Ascending aorta (tissue), 2 donors: ENCODE measurements at regions not wholly inside any gene's neighbourhood (a gene's known extent, or its start where the extent isn't known, plus 50 kb on each side); places are given as distances from the start of the nearest gene placed in this dataset.

Source experiments
- DNase-seq, 2 donors: peaks; one replicate each; pipeline ENCODE4 v3.0.0-alpha.2; 2019; ENCODE audit warnings: low spot score in 2 of 2
- H3K27ac ChIP-seq, 2 donors: fragments of 200-600 bp; sonication (generic); one replicate each; pipeline ENCODE4 v1.5.1; 2016 to 2017; ENCODE audit warnings: mild to moderate bottlenecking in 1 of 2
- H3K27me3 ChIP-seq: fragments of 200-600 bp; sonication (generic); one replicate; pipeline ENCODE4 v1.5.1; 2017
- H3K36me3 ChIP-seq, 2 donors: fragments of 200-600 bp; sonication (generic); one replicate each; pipeline ENCODE4 v1.5.1; 2016
- H3K4me1 ChIP-seq, 2 donors: fragments of 200-600 bp; sonication (generic); one replicate each; pipeline ENCODE4 v1.5.1; 2016 to 2017; ENCODE audit warnings: mild to moderate bottlenecking in 1 of 2
- H3K4me3 ChIP-seq, 2 donors: fragments of 200-600 bp; sonication (generic); one replicate each; pipeline ENCODE4 v1.5.1; 2016 to 2017; ENCODE audit warnings: mild to moderate bottlenecking in 1 of 2
- H3K9me3 ChIP-seq, 2 donors: fragments of 200-600 bp; sonication (generic); one replicate each; pipeline ENCODE4 v1.5.1; 2016
- intact Hi-C: fragments of 100-400 bp; cut with DNase I; formaldehyde crosslinking; loops from one replicate; pipeline ENCODE4 v1.15.1; 2023
- TF ChIP-seq, protein P1 (sequence below), 3 experiments: fragments of 200-600 bp in 2 of 3; fragments of 450-650 bp in 1 of 3; sonication (generic) in 2 of 3; IDR thresholded peaks; one replicate each; pipeline ENCODE4 v1.5.1; 2016 to 2019; ENCODE audit warnings: antibody characterized with exemption in 3 of 3, mild to moderate bottlenecking in 1 of 3, moderate library complexity in 1 of 3

- TF ChIP-seq, protein P1, sequence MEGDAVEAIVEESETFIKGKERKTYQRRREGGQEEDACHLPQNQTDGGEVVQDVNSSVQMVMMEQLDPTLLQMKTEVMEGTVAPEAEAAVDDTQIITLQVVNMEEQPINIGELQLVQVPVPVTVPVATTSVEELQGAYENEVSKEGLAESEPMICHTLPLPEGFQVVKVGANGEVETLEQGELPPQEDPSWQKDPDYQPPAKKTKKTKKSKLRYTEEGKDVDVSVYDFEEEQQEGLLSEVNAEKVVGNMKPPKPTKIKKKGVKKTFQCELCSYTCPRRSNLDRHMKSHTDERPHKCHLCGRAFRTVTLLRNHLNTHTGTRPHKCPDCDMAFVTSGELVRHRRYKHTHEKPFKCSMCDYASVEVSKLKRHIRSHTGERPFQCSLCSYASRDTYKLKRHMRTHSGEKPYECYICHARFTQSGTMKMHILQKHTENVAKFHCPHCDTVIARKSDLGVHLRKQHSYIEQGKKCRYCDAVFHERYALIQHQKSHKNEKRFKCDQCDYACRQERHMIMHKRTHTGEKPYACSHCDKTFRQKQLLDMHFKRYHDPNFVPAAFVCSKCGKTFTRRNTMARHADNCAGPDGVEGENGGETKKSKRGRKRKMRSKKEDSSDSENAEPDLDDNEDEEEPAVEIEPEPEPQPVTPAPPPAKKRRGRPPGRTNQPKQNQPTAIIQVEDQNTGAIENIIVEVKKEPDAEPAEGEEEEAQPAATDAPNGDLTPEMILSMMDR (IDR thresholded peaks at IDR 0.05) = no peak
- no peak overlapping the region for H3K27ac ChIP-seq
- H3K36me3 ChIP-seq = no peaks in the 10 kb centered on the region
- no peaks in the 10 kb centered on the region for H3K9me3 ChIP-seq
- no peaks in the 10 kb centered on the region for H3K4me1 ChIP-seq
- intact Hi-C loops = no loop called here
- DNase-seq = no peak
- no peaks in the 10 kb centered on the region for H3K27me3 ChIP-seq
- H3K4me3 ChIP-seq = no peak overlapping the region
Observed at GRCh38 chr2:147373800-147374422, 470.9 kb upstream of the ACVR2A start.

GRCh38 chr2:147368306-147368705 is 476.5 kb upstream of the ACVR2A start:
- intact Hi-C loops = no loop called here
- H3K9me3 ChIP-seq = no peaks in the 10 kb centered on the region
- no peak for DNase-seq
- H3K27ac ChIP-seq = no peak overlapping the region
- no peaks in the 10 kb centered on the region for H3K4me1 ChIP-seq
- no peaks in the 10 kb centered on the region for H3K36me3 ChIP-seq
- H3K4me3 ChIP-seq = no peak overlapping the region
- H3K27me3 ChIP-seq = no peaks in the 10 kb centered on the region
- TF ChIP-seq, protein P1 (IDR thresholded peaks at IDR 0.05) = no peak

DNA sequence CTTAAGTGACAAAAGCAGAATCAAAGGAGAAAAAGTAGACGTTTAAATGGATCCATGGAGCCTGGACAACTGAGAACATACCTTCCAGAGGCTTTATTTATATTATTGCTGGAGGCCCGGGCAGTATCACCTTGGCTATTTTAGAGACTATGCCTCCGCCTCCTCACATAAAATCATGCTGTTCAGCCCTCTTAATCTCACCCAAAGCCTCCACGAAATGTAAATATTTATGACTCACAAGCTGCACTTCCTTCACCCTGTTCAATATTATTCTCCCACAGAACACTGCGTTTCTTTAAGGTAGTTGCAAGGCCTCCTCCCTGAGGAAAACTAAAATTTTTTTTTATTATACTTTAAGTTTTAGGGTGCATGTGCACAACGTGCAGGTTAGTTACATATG is 478.6 kb upstream of the ACVR2A start:
- Histone ChIP-seq H3K9me3 (no peaks in the 10 kb centered on the region), H3K27me3 (no peaks in the 10 kb centered on the region), H3K36me3 (no peaks in the 10 kb centered on the region), H3K4me1 (no peaks in the 10 kb centered on the region), H3K27ac (no peak overlapping the region), H3K4me3 (no peak overlapping the region)
- DNase-seq = no peak
- intact Hi-C loops = no loop called here
- TF ChIP-seq, protein P1 (IDR thresholded peaks at IDR 0.05) = no peak

DNA sequence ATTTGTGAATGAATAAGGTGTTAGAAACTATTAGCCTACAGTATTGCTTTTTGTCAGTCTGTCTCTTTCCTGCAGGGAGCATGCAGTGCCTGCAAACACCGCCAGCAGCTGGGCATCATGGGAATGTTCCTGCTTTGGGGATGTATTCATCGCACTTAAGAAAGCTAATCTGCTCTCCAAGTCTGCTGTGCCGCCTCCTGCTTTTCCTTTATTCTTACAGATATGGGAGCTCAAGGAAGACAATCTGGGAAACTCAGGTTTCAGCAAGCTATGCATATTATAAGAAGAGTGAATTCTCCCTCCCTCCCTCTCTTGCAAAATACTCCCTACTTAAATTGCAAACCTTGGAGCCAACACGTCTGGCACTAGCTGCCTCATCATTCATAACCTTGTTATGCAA is 479.2 kb upstream of the ACVR2A start:
- H3K9me3 ChIP-seq = no peaks in the 10 kb centered on the region
- no peaks in the 10 kb centered on the region for H3K36me3 ChIP-seq
- no peak overlapping the region for H3K4me3 ChIP-seq
- DNase-seq = no peak
- TF ChIP-seq, protein P1 (IDR thresholded peaks at IDR 0.05) = no peak
- intact Hi-C loops = no loop called here
- no peaks in the 10 kb centered on the region for H3K27me3 ChIP-seq
- no peaks in the 10 kb centered on the region for H3K4me1 ChIP-seq
- no peak overlapping the region for H3K27ac ChIP-seq

DNA sequence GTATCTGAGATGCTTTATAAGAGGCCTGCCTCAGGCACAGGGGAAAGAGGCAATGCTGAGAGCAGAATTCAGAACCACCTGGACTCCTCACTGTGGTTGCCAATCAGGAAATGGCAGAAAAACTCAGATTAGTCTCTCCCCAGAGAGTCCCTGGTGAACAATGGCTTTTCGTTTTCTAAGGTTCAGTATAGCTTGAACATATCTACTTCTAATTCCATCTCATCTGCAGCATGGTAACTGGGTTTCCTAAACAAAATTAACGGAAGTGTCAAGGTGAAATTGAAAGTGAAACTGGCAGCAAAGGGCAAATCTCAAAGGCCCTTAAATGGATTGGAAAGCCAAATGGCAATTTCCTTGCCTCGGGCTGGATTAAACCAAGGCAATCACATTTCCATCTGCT is 480.2 kb upstream of the ACVR2A start:
- DNase-seq = no peak
- intact Hi-C loops = no loop called here
- Histone ChIP-seq H3K27ac (no peak overlapping the region), H3K9me3 (no peaks in the 10 kb centered on the region), H3K4me1 (no peaks in the 10 kb centered on the region), H3K27me3 (no peaks in the 10 kb centered on the region), H3K4me3 (no peak overlapping the region), H3K36me3 (no peaks in the 10 kb centered on the region)
- TF ChIP-seq, protein P1 (IDR thresholded peaks at IDR 0.05) = no peak

GRCh38 chr2:147363181-147363580 is 481.6 kb upstream of the ACVR2A start:
- no peak for DNase-seq
- Histone ChIP-seq H3K27me3 (no peaks in the 10 kb centered on the region), H3K36me3 (no peaks in the 10 kb centered on the region), H3K4me3 (no peak overlapping the region), H3K27ac (no peak overlapping the region), H3K9me3 (no peaks in the 10 kb centered on the region), H3K4me1 (no peaks in the 10 kb centered on the region)
- TF ChIP-seq, protein P1 (IDR thresholded peaks at IDR 0.05) = no peak
- intact Hi-C loops = no loop called here
